Motor neuron (in vitro differentiated cells): ENCODE measurements at regions not wholly inside any gene's neighbourhood (a gene's known extent, or its start where the extent isn't known, plus 50 kb on each side); places are given as distances from the start of the nearest gene placed in this dataset.
"Not testable (repeated sequence)": the region's sequence is repeated elsewhere in the genome, so short reads cannot be mapped to it uniquely, and the experiment has no call there.

Source experiments
- ATAC-seq, 8 experiments: fragments of 200-7000 bp; cut with Tn5 transposase; replicated peaks in 6 of 8; 2 replicates each; pipeline ENCODE4 v1.8.0; 2021; ENCODE audit warnings: mild to moderate bottlenecking in 8 of 8, moderate library complexity in 8 of 8
- H3K27ac ChIP-seq, 2 donors: fragments of 250-450 bp; sonication (Bioruptor Pico); 2 replicates each; pipeline ENCODE4 v1.9.0; 2021; ENCODE audit warnings: antibody characterized with exemption in 2 of 2, mild to moderate bottlenecking in 2 of 2, moderate library complexity in 1 of 2
- H3K4me1 ChIP-seq, 2 donors: fragments of 250-450 bp; sonication (Bioruptor Pico); replicated peaks in 1 of 2; 2 replicates each; pipeline ENCODE4 v1.6.1; 2021; ENCODE audit warnings: antibody characterized with exemption in 2 of 2, mild to moderate bottlenecking in 2 of 2, moderate library complexity in 1 of 2
- H3K4me3 ChIP-seq, 5 donors: fragments of 250-450 bp; sonication (Bioruptor Pico); 2 replicates each; pipeline ENCODE4 v1.9.0; 2021; ENCODE audit warnings: antibody characterized with exemption in 5 of 5, mild to moderate bottlenecking in 5 of 5, moderate library complexity in 4 of 5
- WGBS, 10 experiments: fragments of 450-650 bp; shearing (Covaris generic); methylation state at CpG; one replicate each; pipeline ENCODE4 v1.0.0; 2022; 5-methylcytosine and 5-hydroxymethylcytosine counted together
- in situ Hi-C, 9 experiments: fragments of 400-800 bp; cut with MboI; loops; one replicate each; pipeline ENCODE4 v1.15.0; 2021; ENCODE audit warnings: low sequenced_read_pairs in 9 of 9, low pct_unique_long_range_greater_than_20kb in 2 of 9; ENCODE audit not compliant: unreplicated experiment in 9 of 9

- Histone ChIP-seq H3K4me1 (peaks cover 2 to 9% of the 10 kb centered on the region in 2 donors), H3K4me3 (no peak overlapping the region), H3K27ac (peak overlapping the region; percentile 28 to 52)
- 0 to 67% (median 8%) methylated on average over 1 to 2 of the region's 2 CpGs for WGBS, 10 experiments
- ATAC-seq, result peak; percentile 60 to 99 (median 74)
- in situ Hi-C loops, result no loop called here
These were observed 718.5 kb downstream of the RFPL4B start for GRCh38 chr6:113065611-113066010.

- in situ Hi-C loops, result no loop called here
- H3K4me3 ChIP-seq, result no peak overlapping the region
- WGBS, 10 experiments, result 37 to 100% (median 80%) methylated on average over 1 to 3 of the region's 3 CpGs
- no peak overlapping the region for H3K27ac ChIP-seq
- ATAC-seq, result no peak
- H3K4me1 ChIP-seq, result peaks cover 2 to 9% of the 10 kb centered on the region in 2 donors
These were observed 720.6 kb downstream of the RFPL4B start for GRCh38 chr6:113067612-113068275.

GRCh38 chr6:113068570-113068969 is 721.4 kb downstream of the RFPL4B start:
- Histone ChIP-seq H3K27ac (no peak overlapping the region), H3K4me1 (peaks cover 2 to 9% of the 10 kb centered on the region in 2 donors), H3K4me3 (no peak overlapping the region)
- ATAC-seq, result no peak
- WGBS, 10 experiments, result 18 to 96% (median 78%) methylated on average over 2 of the region's 2 CpGs; no CpG with 5 or more reads in 1 of the 10 experiments
- in situ Hi-C loops, result no loop called here

- H3K4me1 ChIP-seq, H3K27ac ChIP-seq, ATAC-seq, in situ Hi-C loops, H3K4me3 ChIP-seq: not testable (repeated sequence)
- 61 to 100% (median 96%) methylated on average over 1 to 3 of the region's 3 CpGs; no CpG with 5 or more reads in 1 of the 10 experiments for WGBS, 10 experiments
These were observed 723.6 kb downstream of the RFPL4B start for GRCh38 chr6:113070681-113071080.

GRCh38 chr6:113073611-113074191 is 726.6 kb downstream of the RFPL4B start:
- H3K4me1 ChIP-seq, result no peaks in the 10 kb centered on the region
- WGBS, 10 experiments, result 0 to 100% (median 93%) methylated on average over 1 of the region's 1 CpG
- peak in 2 of 8 experiments; percentile 24 to 25 for ATAC-seq
- H3K27ac ChIP-seq, result no peak overlapping the region
- H3K4me3 ChIP-seq, result no peak overlapping the region
- in situ Hi-C loops, result no loop called here

GRCh38 chr6:113076116-113076515 is 729.0 kb downstream of the RFPL4B start:
- no peak overlapping the region for H3K4me3 ChIP-seq
- in situ Hi-C loops, result no loop called here
- no peak for ATAC-seq
- no peaks in the 10 kb centered on the region for H3K4me1 ChIP-seq
- WGBS, 10 experiments, result 32 to 86% (median 67%) methylated on average over 1 to 3 of the region's 3 CpGs
- no peak overlapping the region for H3K27ac ChIP-seq

- in situ Hi-C loops, result no loop called here
- no peak for ATAC-seq
- Histone ChIP-seq H3K4me3 (no peak overlapping the region), H3K4me1 (no peaks in the 10 kb centered on the region), H3K27ac (no peak overlapping the region)
- 0 to 100% (median 86%) methylated on average over 1 of the region's 1 CpG; no CpG with 5 or more reads in 1 of the 10 experiments for WGBS, 10 experiments
These were observed 729.7 kb downstream of the RFPL4B start for GRCh38 chr6:113076816-113077215.

- Histone ChIP-seq H3K4me1 (no peaks in the 10 kb centered on the region), H3K4me3 (no peak overlapping the region), H3K27ac (no peak overlapping the region)
- WGBS, 10 experiments, result 92 to 100% (median 100%) methylated on average over 1 to 2 of the region's 2 CpGs; no CpG with 5 or more reads in 5 of the 10 experiments
- in situ Hi-C loops, result no loop called here
- no peak for ATAC-seq
These were observed 730.7 kb downstream of the RFPL4B start for GRCh38 chr6:113077794-113078193.

GRCh38 chr6:113078791-113079190 is 731.7 kb downstream of the RFPL4B start:
- ATAC-seq, result no peak
- 52 to 100% (median 93%) methylated on average over 1 to 4 of the region's 4 CpGs for WGBS, 10 experiments
- Histone ChIP-seq H3K4me1 (no peaks in the 10 kb centered on the region), H3K27ac (no peak overlapping the region), H3K4me3 (no peak overlapping the region)
- in situ Hi-C loops, result no loop called here

GRCh38 chr6:113082745-113083144 is 735.6 kb downstream of the RFPL4B start:
- WGBS, 10 experiments, result 0 to 74% (median 55%) methylated on average over 1 to 3 of the region's 3 CpGs; no CpG with 5 or more reads in 1 of the 10 experiments
- Histone ChIP-seq H3K27ac (no peak overlapping the region), H3K4me3 (no peak overlapping the region), H3K4me1 (no peaks in the 10 kb centered on the region)
- in situ Hi-C loops, result no loop called here
- ATAC-seq, result peak in 2 of 8 experiments; percentile 79 to 98

GRCh38 chr6:113083947-113084346 is 736.8 kb downstream of the RFPL4B start:
- no peak overlapping the region for H3K4me3 ChIP-seq
- ATAC-seq, result no peak
- H3K27ac ChIP-seq, result no peak overlapping the region
- in situ Hi-C loops, result no loop called here
- WGBS, 10 experiments, result 83 to 100% (median 95%) methylated on average over 1 to 3 of the region's 3 CpGs
- H3K4me1 ChIP-seq, result no peaks in the 10 kb centered on the region

- WGBS, 10 experiments, result 81 to 100% (median 93%) methylated on average over 1 to 8 of the region's 8 CpGs; no CpG with 5 or more reads in 4 of the 10 experiments
- no peak overlapping the region for H3K27ac ChIP-seq
- no peak for ATAC-seq
- H3K4me1 ChIP-seq, result no peaks in the 10 kb centered on the region
- H3K4me3 ChIP-seq, result no peak overlapping the region
- in situ Hi-C loops, result no loop called here
These were observed 741.9 kb downstream of the RFPL4B start for GRCh38 chr6:113089056-113089455.

GRCh38 chr6:113092795-113093194 is 745.7 kb downstream of the RFPL4B start:
- WGBS, 10 experiments, result 88 to 100% (median 100%) methylated on average over 1 to 3 of the region's 3 CpGs; no CpG with 5 or more reads in 3 of the 10 experiments
- ATAC-seq, result no peak
- Histone ChIP-seq H3K27ac (no peak overlapping the region), H3K4me1 (peaks cover 0 to 4% of the 10 kb centered on the region in 2 donors), H3K4me3 (no peak overlapping the region)
- in situ Hi-C loops, result no loop called here

- ATAC-seq, result peak in 3 of 8 experiments; percentile 59 to 91 (median 64)
- 0 to 92% (median 41%) methylated on average over 1 to 3 of the region's 3 CpGs; no CpG with 5 or more reads in 1 of the 10 experiments for WGBS, 10 experiments
- H3K27ac ChIP-seq, result no peak overlapping the region
- in situ Hi-C loops, result no loop called here
- H3K4me3 ChIP-seq, result no peak overlapping the region
- peaks cover 0 to 4% of the 10 kb centered on the region in 2 donors for H3K4me1 ChIP-seq
These were observed 747.6 kb downstream of the RFPL4B start for GRCh38 chr6:113094779-113095178.
